Natural killer cell (primary cell): ENCODE measurements at regions not wholly inside any gene's neighbourhood (a gene's known extent, or its start where the extent isn't known, plus 50 kb on each side); places are given as distances from the start of the nearest gene placed in this dataset.

ENCODE experiments used
- ATAC-seq, 3 donors: fragments of 150-1000 bp in 2 of 3; fragments of 200-7000 bp in 1 of 3; cut with Tn5 transposase; 1 replicate in 1 of 3; 2 replicates in 2 of 3; pipeline ENCODE4 v1.10.0; 2021; ENCODE audit warnings: mild to moderate bottlenecking in 2 of 3, moderate library complexity in 2 of 3
- DNase-seq, 2 donors: peaks; one replicate each; pipeline versions ENCODE4 v3.0.0 to v3.0.0-alpha.2; 2013 to 2021; ENCODE audit warnings: mixed read lengths in 1 of 2
- H3K27ac ChIP-seq: one replicate; pipeline ENCODE4 v1.5.1; 2013; ENCODE audit warnings: mild to moderate bottlenecking, low read length
- H3K27me3 ChIP-seq: one replicate; pipeline ENCODE4 v1.6.1; 2013; ENCODE audit warnings: low read length; ENCODE audit not compliant: control insufficient read depth, insufficient read depth
- H3K36me3 ChIP-seq: one replicate; pipeline ENCODE4 v1.6.1; 2013; ENCODE audit warnings: low read length; ENCODE audit not compliant: control insufficient read depth, insufficient read depth
- H3K4me1 ChIP-seq: one replicate; pipeline ENCODE4 v1.6.1; 2013; ENCODE audit warnings: low read length; ENCODE audit not compliant: control insufficient read depth, insufficient read depth
- H3K4me3 ChIP-seq: one replicate; pipeline ENCODE4 v1.5.1; 2013; ENCODE audit warnings: low read length
- H3K9me3 ChIP-seq: one replicate; pipeline ENCODE4 v1.6.1; 2013; ENCODE audit warnings: low read length; ENCODE audit not compliant: control insufficient read depth, insufficient read depth
- H3K27ac Mint-ChIP-seq, 2 donors: one replicate each; pipeline ENCODE4 v1.8.0; 2022; ENCODE audit warnings: mild to moderate bottlenecking in 2 of 2, mixed read lengths in 2 of 2, moderate library complexity in 1 of 2
- H3K27me3 Mint-ChIP-seq, 2 donors: one replicate each; pipeline ENCODE4 v1.8.0; 2022; ENCODE audit warnings: low read depth in 2 of 2, mixed read lengths in 2 of 2
- H3K36me3 Mint-ChIP-seq: one replicate; pipeline ENCODE4 v1.8.0; 2022; ENCODE audit warnings: mixed read lengths
- H3K4me1 Mint-ChIP-seq, 2 donors: one replicate each; pipeline ENCODE4 v1.8.0; 2022; ENCODE audit warnings: mixed read lengths in 2 of 2
- H3K4me3 Mint-ChIP-seq: one replicate; pipeline ENCODE4 v1.8.0; 2022; ENCODE audit warnings: mild to moderate bottlenecking, moderate library complexity, mixed read lengths
- H3K9me3 Mint-ChIP-seq, 2 donors: one replicate each; pipeline ENCODE4 v1.8.0; 2022; ENCODE audit warnings: mixed read lengths in 2 of 2
- WGBS: methylation state at CpG from one replicate; pipeline ENCODE4 v1.1.7; 2013; ENCODE audit warnings: missing lambda C conversion rate; ENCODE audit not compliant: insufficient coverage; 5-methylcytosine and 5-hydroxymethylcytosine counted together
- intact Hi-C: fragments of 100-400 bp; cut with micrococcal nuclease; formaldehyde crosslinking; loops from one replicate; pipeline ENCODE4 v1.14.2; 2022
- TF ChIP-seq, protein P1 (sequence below): fragments of 200-600 bp; IDR thresholded peaks from one replicate; pipeline ENCODE4 v1.8.0; 2022; ENCODE audit warnings: antibody characterized with exemption

DNA sequence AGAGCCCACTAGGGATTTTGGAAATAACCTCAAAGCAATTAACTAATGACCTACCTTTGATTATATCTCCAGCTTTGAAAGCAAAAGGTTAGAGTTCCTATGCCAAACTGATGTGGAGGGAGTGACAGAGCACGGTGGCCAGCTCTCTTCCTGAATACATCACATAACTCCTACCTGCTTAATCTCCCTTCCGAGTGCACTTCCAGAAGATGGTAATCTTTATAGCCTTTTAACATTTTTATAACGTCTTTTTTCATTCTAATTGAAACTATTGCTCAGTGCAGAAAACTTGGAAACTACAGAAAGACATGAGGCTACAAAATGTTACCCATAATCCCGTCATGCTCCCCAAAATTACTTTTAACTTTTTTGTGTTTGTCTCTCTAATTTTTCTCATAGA is 110.5 kb upstream of the COX10 start:
- Histone ChIP-seq H3K9me3 (no peaks in the 10 kb centered on the region), H3K4me1 (no peaks in the 10 kb centered on the region), H3K27me3 (no peaks in the 10 kb centered on the region), H3K27ac (no peak overlapping the region), H3K4me3 (no peak overlapping the region), H3K36me3 (no peaks in the 10 kb centered on the region)
- DNase-seq (no peak), ATAC-seq (no peak)
- TF ChIP-seq, protein P1, sequence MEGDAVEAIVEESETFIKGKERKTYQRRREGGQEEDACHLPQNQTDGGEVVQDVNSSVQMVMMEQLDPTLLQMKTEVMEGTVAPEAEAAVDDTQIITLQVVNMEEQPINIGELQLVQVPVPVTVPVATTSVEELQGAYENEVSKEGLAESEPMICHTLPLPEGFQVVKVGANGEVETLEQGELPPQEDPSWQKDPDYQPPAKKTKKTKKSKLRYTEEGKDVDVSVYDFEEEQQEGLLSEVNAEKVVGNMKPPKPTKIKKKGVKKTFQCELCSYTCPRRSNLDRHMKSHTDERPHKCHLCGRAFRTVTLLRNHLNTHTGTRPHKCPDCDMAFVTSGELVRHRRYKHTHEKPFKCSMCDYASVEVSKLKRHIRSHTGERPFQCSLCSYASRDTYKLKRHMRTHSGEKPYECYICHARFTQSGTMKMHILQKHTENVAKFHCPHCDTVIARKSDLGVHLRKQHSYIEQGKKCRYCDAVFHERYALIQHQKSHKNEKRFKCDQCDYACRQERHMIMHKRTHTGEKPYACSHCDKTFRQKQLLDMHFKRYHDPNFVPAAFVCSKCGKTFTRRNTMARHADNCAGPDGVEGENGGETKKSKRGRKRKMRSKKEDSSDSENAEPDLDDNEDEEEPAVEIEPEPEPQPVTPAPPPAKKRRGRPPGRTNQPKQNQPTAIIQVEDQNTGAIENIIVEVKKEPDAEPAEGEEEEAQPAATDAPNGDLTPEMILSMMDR = no peak
- no peak overlapping the region for H3K4me3 Mint-ChIP-seq
- 90% methylated on average over 4 of the region's 4 CpGs for WGBS
- H3K4me1 Mint-ChIP-seq = peaks cover 5 to 10% of the 10 kb centered on the region in 2 donors
- intact Hi-C loops = no loop called here
- H3K27ac Mint-ChIP-seq = no peak overlapping the region
- no peaks in the 10 kb centered on the region for H3K9me3 Mint-ChIP-seq
- no peaks in the 10 kb centered on the region for H3K36me3 Mint-ChIP-seq
- H3K27me3 Mint-ChIP-seq = no peaks in the 10 kb centered on the region

DNA sequence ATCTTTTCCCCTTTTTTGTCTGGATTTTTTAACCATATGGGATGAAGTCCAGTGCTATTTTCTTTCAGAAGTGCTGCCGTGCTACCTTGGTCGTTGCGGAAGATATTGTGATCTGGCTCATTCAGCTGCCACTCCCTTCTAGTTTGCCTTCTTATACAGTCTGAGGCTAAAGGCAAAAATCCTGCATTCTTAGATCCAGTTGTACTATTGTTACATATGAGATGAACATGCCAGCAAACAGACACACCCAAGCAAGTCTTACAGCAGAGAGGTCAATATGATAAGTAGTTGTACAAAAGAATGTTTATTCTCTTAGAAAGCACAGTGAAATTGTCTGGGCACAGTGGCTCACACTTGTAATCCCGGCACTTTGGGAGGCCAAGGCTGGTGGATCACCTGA is 108.0 kb upstream of the COX10 start:
- no peaks in the 10 kb centered on the region for H3K36me3 Mint-ChIP-seq
- H3K4me3 Mint-ChIP-seq = no peak overlapping the region
- H3K9me3 Mint-ChIP-seq = no peaks in the 10 kb centered on the region
- ATAC-seq (no peak), DNase-seq (no peak)
- Histone ChIP-seq H3K4me3 (no peak overlapping the region), H3K36me3 (no peaks in the 10 kb centered on the region), H3K27me3 (no peaks in the 10 kb centered on the region), H3K27ac (no peak overlapping the region), H3K9me3 (no peaks in the 10 kb centered on the region), H3K4me1 (no peaks in the 10 kb centered on the region)
- WGBS = 96% methylated on average over 4 of the region's 4 CpGs
- no peaks in the 10 kb centered on the region for H3K27me3 Mint-ChIP-seq
- H3K4me1 Mint-ChIP-seq = peaks cover 5 to 10% of the 10 kb centered on the region in 2 donors
- no peak overlapping the region for H3K27ac Mint-ChIP-seq
- TF ChIP-seq, protein P1 = no peak
- intact Hi-C loops = no loop called here

DNA sequence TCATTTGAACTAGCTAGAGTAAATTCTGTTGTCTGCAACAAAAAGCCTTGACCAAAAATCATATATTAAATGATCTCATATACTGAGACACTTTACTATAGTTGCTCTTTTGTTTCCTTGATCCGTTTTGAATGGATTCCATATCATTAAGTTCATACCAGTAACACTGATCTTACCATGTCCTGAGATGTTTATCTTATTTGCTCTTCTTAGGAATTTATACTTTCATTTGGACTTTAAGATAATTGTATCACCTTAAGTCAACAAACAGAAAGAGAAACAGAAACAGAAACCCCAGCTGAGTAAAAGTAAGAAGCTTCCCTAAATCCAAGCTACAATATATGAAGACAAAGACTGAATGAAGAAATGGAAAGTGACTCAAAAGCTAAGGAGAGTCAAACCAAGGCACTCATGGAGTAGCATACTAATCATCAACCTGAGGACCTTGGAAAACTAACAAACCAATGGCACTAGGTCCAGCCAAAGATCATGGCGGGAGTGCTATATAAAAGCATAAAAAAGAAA is 106.5 kb upstream of the COX10 start:
- Histone ChIP-seq H3K36me3 (no peaks in the 10 kb centered on the region), H3K27me3 (no peaks in the 10 kb centered on the region), H3K27ac (no peak overlapping the region), H3K4me1 (no peaks in the 10 kb centered on the region), H3K9me3 (no peaks in the 10 kb centered on the region), H3K4me3 (no peak overlapping the region)
- DNase-seq (no peak), ATAC-seq (no peak)
- Mint-ChIP-seq H3K36me3 (no peaks in the 10 kb centered on the region), H3K9me3 (no peaks in the 10 kb centered on the region), H3K4me3 (no peak overlapping the region), H3K4me1 (peaks cover 5 to 10% of the 10 kb centered on the region in 2 donors), H3K27ac (no peak overlapping the region), H3K27me3 (no peaks in the 10 kb centered on the region)
- WGBS = 86% methylated on average over 1 of the region's 2 CpGs
- intact Hi-C loops = no loop called here
- TF ChIP-seq, protein P1 = no peak

DNA sequence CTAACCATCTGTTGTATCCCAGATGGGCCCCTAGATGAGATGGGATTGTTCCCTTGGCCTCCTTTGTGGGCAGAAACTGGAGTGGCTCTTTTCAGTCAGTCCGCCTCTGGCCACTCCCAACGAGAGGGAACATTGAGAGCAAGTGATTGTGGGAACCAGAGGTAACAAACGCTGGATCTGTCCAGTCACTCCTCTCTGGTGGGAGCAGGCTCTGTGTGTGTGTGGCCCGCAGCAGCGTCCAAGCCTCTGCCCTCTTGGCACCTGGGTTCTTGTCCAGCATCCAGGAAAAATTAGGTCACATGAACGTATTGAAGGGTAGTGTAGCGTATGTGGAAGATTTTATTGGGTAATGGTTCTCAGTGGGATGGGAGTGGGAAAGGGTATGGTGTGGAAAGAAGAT is 101.9 kb upstream of the COX10 start:
- DNase-seq (no peak), ATAC-seq (no peak)
- Histone ChIP-seq H3K4me3 (no peak overlapping the region), H3K27ac (no peak overlapping the region), H3K27me3 (no peaks in the 10 kb centered on the region), H3K9me3 (no peaks in the 10 kb centered on the region), H3K36me3 (no peaks in the 10 kb centered on the region), H3K4me1 (no peaks in the 10 kb centered on the region)
- WGBS = 95% methylated on average over 7 of the region's 7 CpGs
- Mint-ChIP-seq H3K36me3 (no peaks in the 10 kb centered on the region), H3K27me3 (no peaks in the 10 kb centered on the region), H3K4me1 (peaks cover 9 to 12% of the 10 kb centered on the region in 2 donors), H3K4me3 (no peak overlapping the region), H3K27ac (no peak overlapping the region), H3K9me3 (no peaks in the 10 kb centered on the region)
- intact Hi-C loops = no loop called here
- TF ChIP-seq, protein P1 = no peak
